Fibroblast of villous mesenchyme (primary cell): ENCODE measurements at regions not wholly inside any gene's neighbourhood (a gene's known extent, or its start where the extent isn't known, plus 50 kb on each side); places are given as distances from the start of the nearest gene placed in this dataset.

Experiments used
- DNase-seq: peaks from one replicate; pipeline ENCODE4 v3.0.0-alpha.2; 2010; ENCODE audit warnings: low read depth
- H3K4me3 ChIP-seq: 2 replicates; pipeline ENCODE4 v1.5.1; 2011; ENCODE audit warnings: low read depth, mild to moderate bottlenecking, low read length
- TF ChIP-seq, protein P1 (sequence below): IDR thresholded peaks from 2 replicates; pipeline ENCODE4 v1.5.1; 2012; ENCODE audit warnings: low read depth, mild to moderate bottlenecking, low read length; ENCODE audit not compliant: insufficient read depth

- peak; percentile 57 for DNase-seq
- H3K4me3 ChIP-seq, result no peak overlapping the region
- TF ChIP-seq, protein P1, sequence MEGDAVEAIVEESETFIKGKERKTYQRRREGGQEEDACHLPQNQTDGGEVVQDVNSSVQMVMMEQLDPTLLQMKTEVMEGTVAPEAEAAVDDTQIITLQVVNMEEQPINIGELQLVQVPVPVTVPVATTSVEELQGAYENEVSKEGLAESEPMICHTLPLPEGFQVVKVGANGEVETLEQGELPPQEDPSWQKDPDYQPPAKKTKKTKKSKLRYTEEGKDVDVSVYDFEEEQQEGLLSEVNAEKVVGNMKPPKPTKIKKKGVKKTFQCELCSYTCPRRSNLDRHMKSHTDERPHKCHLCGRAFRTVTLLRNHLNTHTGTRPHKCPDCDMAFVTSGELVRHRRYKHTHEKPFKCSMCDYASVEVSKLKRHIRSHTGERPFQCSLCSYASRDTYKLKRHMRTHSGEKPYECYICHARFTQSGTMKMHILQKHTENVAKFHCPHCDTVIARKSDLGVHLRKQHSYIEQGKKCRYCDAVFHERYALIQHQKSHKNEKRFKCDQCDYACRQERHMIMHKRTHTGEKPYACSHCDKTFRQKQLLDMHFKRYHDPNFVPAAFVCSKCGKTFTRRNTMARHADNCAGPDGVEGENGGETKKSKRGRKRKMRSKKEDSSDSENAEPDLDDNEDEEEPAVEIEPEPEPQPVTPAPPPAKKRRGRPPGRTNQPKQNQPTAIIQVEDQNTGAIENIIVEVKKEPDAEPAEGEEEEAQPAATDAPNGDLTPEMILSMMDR, result no peak
Observed at GRCh38 chr12:100675432-100675831, 101.9 kb downstream of the GAS2L3 start.

DNA sequence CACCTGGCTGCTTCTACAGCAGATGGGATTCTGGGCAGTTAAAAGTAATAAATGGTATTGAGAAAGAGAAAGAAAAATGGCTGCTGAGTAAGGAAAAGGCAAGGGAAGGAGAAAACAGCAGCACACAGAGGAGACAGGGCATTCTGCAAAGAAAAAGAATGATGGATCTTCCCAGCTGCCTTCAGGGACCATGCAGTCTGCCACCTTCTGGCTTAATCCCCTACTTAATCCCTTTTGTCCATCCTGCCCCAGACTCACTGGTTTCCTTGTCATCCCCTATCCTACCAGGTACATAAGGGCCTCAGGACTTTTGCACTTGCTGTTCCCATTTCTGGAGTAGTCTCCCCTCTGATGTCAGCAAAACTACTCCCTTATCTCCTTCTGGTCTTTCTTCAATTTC, 107.6 kb downstream of the GAS2L3 start:
- DNase-seq, result no peak
- TF ChIP-seq, protein P1, result no peak

DNA sequence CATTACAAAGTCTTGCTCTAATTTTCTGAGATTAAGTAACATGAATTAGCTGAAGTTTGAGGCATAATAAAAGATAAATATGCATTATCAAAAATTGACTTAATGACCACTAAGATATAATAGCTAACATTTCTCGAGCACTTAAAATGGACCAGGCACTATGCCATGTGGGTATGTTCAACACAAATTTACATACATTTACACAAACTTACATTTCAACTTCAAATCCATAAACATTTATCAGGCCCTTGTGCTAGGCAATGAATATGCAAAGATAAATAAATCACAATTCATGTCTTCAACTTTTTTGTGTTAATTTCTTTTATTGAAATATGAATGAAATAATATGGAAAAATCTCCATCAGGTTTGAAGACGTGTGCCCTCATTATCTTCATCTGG, 108.7 kb downstream of the GAS2L3 start:
- DNase-seq, result no peak
- TF ChIP-seq, protein P1, result no peak
- H3K4me3 ChIP-seq, result no peak overlapping the region

More for the DNA sequence above, 107.6 kb downstream of the GAS2L3 start:
- H3K4me3 ChIP-seq, result no peak overlapping the region

- no peak for DNase-seq
- H3K4me3 ChIP-seq, result no peak overlapping the region
- TF ChIP-seq, protein P1, result no peak
Observed at GRCh38 chr12:100687686-100688085, 106.9 kb upstream of the ANO4 start.

DNA sequence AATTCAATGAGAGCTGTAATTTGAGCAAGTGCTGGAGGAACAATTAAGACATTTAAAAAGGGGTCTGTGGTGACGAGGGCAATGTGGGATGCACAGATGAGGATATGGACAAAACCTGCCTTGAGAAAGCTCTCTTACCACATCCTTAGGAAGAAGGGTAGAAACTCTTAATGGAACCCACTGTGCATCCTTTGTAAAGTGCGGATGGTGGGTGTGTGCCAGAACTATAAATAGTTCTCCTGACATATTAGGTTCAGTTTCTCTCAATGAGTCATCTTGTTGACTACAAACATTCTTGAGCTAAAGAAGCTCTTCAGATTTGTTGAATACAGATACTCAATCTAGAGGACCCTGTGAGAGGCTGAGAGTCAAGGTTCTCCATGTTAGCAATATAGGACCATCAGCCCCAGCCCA, 106.1 kb upstream of the ANO4 start:
- TF ChIP-seq, protein P1, result no peak
- DNase-seq, result peak; percentile 45
- no peak overlapping the region for H3K4me3 ChIP-seq

DNA sequence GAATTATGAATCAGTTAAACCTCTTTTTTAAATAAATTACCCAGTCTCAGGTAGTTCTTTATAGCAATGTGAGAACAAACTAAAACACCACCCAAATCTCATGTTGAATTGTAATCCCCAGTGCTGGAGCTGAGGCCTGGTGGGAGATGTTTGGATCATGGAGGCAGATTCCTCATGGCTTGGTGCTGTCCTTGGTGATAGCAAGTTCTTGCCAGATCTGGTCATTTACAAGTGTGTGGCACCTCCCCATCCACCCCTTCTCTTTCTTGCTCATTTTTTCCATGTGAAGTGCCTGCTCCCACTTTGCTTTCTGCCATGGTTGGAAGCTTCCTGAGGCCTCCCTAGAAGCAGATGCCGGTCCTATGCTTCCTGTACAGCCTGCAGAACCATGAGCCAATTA, 102.1 kb upstream of the ANO4 start:
- TF ChIP-seq, protein P1, result no peak
- DNase-seq, result no peak
- H3K4me3 ChIP-seq, result no peak overlapping the region

DNA sequence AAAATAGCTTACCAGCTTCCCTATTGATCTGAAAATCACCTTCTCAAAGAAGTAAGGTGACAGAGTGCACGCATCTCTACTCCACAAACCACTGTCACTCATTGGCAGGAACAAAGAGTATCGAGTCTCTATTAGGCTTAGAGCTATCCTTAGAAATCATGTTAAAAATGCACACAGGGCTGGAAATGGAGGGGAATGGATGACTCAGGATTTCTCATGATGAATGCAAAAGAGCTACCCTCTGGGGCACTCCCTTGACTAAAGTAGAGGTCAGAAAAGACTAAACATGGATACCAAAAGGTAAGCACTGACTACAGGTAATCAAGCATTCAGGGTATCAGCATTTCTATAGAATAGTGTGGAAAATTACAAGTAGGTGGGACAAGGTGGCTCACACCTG, 96.1 kb upstream of the ANO4 start:
- TF ChIP-seq, protein P1, result no peak
- H3K4me3 ChIP-seq, result no peak overlapping the region
- no peak for DNase-seq
